ENCODE measurements at regions not wholly inside any gene's neighbourhood (a gene's known extent, or its start where the extent isn't known, plus 50 kb on each side); places are given as distances from the start of the nearest gene placed in this dataset.

DNA sequence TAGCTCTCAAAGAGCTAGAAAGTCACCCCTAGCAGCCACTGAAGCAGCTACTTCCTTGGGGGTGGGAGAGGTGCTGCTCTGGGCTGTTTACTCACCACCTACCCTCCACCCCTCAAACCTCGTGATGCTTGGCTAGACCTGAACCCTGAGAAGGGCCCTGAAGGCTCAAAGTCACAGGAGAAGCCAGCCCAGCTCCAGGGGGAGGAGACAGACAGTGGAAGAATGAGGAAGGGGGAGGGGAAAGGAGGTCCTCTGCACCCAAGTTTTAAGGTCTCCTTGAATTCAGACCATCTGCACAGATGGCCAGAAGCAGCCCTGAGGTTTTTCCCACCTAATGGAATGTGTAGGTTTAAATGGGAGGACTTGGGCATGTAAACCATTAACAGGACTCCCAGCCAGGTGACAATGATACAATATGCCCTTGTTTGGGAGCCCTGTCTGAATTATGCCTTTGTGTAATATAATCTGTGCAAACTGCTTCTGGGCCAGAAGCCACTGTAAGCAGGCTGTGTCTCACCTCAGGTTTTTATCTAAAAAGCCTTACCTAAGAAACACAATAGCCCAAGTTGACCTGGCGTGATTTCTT is 180.5 kb downstream of the PIK3R1 start:
- ATAC-seq (ENCODE audit: low FRiP score) (no peak), DNase-seq (ENCODE audit: low spot score) (no peak)
- TF ChIP-seq, protein P1, sequence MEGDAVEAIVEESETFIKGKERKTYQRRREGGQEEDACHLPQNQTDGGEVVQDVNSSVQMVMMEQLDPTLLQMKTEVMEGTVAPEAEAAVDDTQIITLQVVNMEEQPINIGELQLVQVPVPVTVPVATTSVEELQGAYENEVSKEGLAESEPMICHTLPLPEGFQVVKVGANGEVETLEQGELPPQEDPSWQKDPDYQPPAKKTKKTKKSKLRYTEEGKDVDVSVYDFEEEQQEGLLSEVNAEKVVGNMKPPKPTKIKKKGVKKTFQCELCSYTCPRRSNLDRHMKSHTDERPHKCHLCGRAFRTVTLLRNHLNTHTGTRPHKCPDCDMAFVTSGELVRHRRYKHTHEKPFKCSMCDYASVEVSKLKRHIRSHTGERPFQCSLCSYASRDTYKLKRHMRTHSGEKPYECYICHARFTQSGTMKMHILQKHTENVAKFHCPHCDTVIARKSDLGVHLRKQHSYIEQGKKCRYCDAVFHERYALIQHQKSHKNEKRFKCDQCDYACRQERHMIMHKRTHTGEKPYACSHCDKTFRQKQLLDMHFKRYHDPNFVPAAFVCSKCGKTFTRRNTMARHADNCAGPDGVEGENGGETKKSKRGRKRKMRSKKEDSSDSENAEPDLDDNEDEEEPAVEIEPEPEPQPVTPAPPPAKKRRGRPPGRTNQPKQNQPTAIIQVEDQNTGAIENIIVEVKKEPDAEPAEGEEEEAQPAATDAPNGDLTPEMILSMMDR (IDR thresholded peaks at IDR 0.05): no peak

DNA sequence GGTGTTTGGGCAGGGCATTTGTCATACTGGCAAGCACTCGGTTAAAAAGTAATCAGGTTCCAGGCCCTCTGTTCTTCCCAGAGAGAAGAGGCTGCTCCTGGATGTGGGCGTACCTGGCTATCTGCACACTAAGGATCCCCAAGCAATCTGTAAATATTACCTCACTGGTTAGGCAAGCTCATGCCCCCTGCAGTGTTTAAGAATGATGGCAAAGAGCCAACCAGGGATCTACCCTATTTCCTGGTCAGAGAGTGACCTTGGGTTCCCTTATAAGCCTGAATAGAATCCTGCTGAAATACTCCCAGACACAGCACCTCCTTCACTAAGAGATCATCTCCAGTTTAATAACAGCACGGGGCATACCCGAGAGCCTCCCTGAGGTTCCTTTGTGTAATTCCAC is 181.2 kb downstream of the PIK3R1 start:
- DNase-seq (ENCODE audit: low spot score): no peak
- ATAC-seq (ENCODE audit: low FRiP score): no peak
- TF ChIP-seq, protein P1 (IDR thresholded peaks at IDR 0.05): no peak

DNA sequence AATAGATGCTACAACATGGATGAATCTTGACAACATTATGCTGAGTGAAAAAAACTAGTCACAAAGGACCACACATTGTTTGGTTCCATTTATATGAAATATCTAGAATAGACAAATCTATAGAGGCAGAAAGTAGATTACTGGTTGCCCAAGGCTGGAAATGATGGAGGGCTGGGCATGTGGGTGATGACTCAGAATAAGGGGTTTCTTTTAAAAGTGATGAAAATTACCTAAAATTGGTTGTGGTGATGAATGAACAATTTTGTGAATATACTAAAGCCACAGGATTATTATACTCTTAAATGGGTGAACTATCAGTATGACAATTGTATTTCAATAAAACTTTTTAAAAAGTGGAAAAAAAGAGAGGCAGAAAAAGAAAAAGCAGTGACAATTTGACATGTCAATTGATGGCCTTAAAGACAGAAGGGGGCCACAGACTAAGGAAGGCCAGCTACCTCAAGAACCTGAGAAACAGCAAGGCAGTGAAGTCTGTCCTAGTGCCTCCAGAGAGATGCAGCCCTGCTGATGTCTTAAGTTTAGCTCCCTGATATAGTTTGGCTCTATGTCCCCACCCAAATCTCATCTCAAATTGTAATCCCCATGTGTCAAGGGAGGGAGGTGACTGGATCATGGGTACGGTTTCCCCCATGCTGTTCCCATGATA is 182.7 kb downstream of the PIK3R1 start:
- ATAC-seq (ENCODE audit: low FRiP score): no peak
- TF ChIP-seq, protein P1 (IDR thresholded peaks at IDR 0.05): no peak
- DNase-seq (ENCODE audit: low spot score): no peak

DNA sequence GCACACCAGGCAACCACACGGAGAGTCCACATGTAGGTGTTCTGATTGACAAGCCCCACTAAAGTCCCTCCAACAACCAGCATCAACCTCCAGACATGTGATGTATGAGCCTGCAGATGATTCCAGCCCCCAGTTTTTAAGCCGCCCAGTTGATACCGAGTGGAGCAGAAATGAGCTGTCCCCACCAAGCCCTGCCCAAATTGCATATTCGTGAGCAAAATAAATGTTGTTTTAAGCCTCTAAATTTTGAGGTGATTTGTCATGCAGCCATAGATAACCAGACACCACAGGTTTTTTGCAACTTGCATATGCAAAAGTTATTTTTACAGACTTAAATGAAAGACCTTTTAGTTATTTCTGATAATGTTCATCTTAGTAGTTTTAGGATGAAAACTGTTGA is 187.7 kb downstream of the PIK3R1 start:
- TF ChIP-seq, protein P1 (IDR thresholded peaks at IDR 0.05): no peak
- no peak for ATAC-seq (ENCODE audit: low FRiP score)
- DNase-seq (ENCODE audit: low spot score): no peak

DNA sequence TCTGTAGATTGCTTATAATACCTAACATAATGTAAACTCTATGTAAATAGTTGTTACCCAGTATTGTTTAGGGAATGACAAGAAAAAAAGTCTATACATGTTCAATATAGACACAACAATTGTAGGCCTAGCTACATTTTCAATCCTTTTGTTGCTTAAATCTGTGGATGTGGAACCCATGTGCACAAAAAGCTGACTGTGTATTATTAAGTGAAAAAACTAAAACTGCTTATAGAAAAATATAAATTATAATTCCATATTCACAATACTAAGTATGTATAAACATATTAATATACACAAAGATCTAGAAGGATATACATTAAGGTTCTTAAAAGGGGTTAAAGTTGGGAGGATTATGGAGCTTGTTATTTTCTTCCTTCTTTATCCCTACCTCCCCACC is 188.7 kb downstream of the PIK3R1 start:
- DNase-seq (ENCODE audit: low spot score): no peak
- TF ChIP-seq, protein P1 (IDR thresholded peaks at IDR 0.05): no peak
- no peak for ATAC-seq (ENCODE audit: low FRiP score)

DNA sequence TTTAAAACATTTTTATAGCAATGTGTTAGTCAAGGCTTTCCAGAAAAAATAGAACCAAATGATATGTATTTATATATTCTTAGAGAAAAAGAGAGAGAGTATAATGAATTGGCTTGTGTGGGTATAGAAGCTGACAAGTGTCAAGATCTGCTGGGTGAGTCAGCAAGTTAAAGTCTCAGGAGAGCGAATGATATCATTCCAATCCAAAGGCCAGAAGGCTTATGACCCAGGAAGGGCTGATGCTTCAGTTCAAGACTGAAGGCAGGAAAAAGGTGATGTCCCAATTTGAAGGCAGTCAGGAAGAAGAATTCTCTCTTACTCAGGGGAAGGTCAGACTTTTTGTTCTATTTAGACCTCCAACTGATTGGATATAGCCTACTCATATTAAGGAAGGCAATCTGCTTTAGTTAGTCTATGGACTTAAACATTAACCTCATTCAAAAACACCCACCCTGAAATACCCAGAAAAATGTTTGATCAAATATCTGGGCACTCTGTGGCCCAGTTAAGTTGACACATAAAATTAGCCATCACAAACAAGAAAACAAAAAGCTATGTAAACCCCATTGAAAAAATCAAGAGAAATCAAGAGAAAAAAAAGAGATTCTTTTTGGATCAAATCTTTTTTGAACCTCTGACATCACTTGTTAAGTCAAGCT is 189.6 kb downstream of the PIK3R1 start:
- TF ChIP-seq, protein P1 (IDR thresholded peaks at IDR 0.05): no peak
- ATAC-seq (ENCODE audit: low FRiP score): no peak
- DNase-seq (ENCODE audit: low spot score): no peak

Measured in omental fat pad (tissue), 3 donors.